ENCODE measurements at regions not wholly inside any gene's neighbourhood (a gene's known extent, or its start where the extent isn't known, plus 50 kb on each side); places are given as distances from the start of the nearest gene placed in this dataset.

- no peak for TF ChIP-seq CREB1 (IDR thresholded peaks at IDR 0.05; ENCODE audit: low read depth)
- no peak for TF ChIP-seq POLR2AphosphoS2 (IDR thresholded peaks at IDR 0.05; ENCODE audit: low read depth, low read length)
- no peak for TF ChIP-seq SREBF2 (IDR thresholded peaks at IDR 0.05; ENCODE audit: low read length)
- no peak for TF ChIP-seq ZNF687 (IDR thresholded peaks at IDR 0.05)
- TF ChIP-seq CBFB (IDR thresholded peaks at IDR 0.05; ENCODE audit: low read depth): no peak
- no peak for TF ChIP-seq ELK1 (IDR thresholded peaks at IDR 0.05; ENCODE audit: low read depth, low read length)
- no peak for TF ChIP-seq SREBF1 (IDR thresholded peaks at IDR 0.05; ENCODE audit: low read length)
- TF ChIP-seq NFYB (IDR thresholded peaks at IDR 0.05; ENCODE audit: insufficient read depth, low read depth, low read length): no peak
- TF ChIP-seq KDM1A (IDR thresholded peaks at IDR 0.05; ENCODE audit: borderline replicate concordance): no peak
- TF ChIP-seq ZNF384 (IDR thresholded peaks at IDR 0.05; ENCODE audit: borderline replicate concordance, low read depth, low read length): no peak
- TF ChIP-seq ASH2L (IDR thresholded peaks at IDR 0.05; ENCODE audit: borderline replicate concordance, low read depth): no peak
- no peak for TF ChIP-seq STAT3 (IDR thresholded peaks at IDR 0.05; ENCODE audit: low read depth, low read length)
- no peak for TF ChIP-seq IKZF1 (conservative IDR thresholded peaks at IDR 0.05)
- TF ChIP-seq CTCF (IDR thresholded peaks at IDR 0.05 in 2 of 3, conservative IDR thresholded peaks at IDR 0.05 in 1 of 3; ENCODE audit: control insufficient read depth in 2 of 3, extremely low read depth in 1 of 3, insufficient read depth in 1 of 3, low read depth in 3 of 3, low read length in 3 of 3): no peak
- no peak for TF ChIP-seq HSF1 (IDR thresholded peaks at IDR 0.05; ENCODE audit: low read depth, low read length)
- TF ChIP-seq RUNX3 (IDR thresholded peaks at IDR 0.05; ENCODE audit: low read length): no peak
These were observed 397.4 kb downstream of the OTOL1 start (continued) for GRCh38 chr3:161893972-161894371.
